ENCODE measurements at regions not wholly inside any gene's neighbourhood (a gene's known extent, or its start where the extent isn't known, plus 50 kb on each side); places are given as distances from the start of the nearest gene placed in this dataset.

DNA sequence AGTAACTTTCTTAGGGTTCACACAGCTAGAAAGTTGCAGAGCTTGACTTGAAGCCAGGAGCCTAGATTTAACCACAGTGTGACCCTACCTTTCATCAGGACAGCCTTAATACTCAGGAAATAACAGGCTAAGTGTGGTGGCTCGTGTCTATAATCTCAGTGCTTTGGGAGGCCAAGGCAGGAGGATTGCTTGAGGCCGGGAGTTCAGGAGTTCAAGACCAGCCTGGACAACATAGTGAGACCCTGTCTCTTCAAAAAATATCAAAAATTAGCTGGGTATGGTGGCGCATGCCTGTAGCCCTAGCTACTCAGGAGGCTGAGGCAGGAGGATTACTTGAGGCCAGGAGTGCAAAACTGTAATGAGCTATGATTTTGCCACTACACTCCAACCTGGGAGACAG, 681.1 kb downstream of the MAT2B start:
- TF ChIP-seq, protein P1, sequence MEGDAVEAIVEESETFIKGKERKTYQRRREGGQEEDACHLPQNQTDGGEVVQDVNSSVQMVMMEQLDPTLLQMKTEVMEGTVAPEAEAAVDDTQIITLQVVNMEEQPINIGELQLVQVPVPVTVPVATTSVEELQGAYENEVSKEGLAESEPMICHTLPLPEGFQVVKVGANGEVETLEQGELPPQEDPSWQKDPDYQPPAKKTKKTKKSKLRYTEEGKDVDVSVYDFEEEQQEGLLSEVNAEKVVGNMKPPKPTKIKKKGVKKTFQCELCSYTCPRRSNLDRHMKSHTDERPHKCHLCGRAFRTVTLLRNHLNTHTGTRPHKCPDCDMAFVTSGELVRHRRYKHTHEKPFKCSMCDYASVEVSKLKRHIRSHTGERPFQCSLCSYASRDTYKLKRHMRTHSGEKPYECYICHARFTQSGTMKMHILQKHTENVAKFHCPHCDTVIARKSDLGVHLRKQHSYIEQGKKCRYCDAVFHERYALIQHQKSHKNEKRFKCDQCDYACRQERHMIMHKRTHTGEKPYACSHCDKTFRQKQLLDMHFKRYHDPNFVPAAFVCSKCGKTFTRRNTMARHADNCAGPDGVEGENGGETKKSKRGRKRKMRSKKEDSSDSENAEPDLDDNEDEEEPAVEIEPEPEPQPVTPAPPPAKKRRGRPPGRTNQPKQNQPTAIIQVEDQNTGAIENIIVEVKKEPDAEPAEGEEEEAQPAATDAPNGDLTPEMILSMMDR (IDR thresholded peaks at IDR 0.05) = no peak
- no peak for TF ChIP-seq POLR2A (IDR thresholded peaks at IDR 0.05)
